ENCODE measurements at regions not wholly inside any gene's neighbourhood (a gene's known extent, or its start where the extent isn't known, plus 50 kb on each side); places are given as distances from the start of the nearest gene placed in this dataset.

- DNase-seq (ENCODE audit: low spot score), result no peak
Measured at GRCh38 chr15:49751191-49751590, 130.3 kb downstream of the DTWD1 start.

DNA sequence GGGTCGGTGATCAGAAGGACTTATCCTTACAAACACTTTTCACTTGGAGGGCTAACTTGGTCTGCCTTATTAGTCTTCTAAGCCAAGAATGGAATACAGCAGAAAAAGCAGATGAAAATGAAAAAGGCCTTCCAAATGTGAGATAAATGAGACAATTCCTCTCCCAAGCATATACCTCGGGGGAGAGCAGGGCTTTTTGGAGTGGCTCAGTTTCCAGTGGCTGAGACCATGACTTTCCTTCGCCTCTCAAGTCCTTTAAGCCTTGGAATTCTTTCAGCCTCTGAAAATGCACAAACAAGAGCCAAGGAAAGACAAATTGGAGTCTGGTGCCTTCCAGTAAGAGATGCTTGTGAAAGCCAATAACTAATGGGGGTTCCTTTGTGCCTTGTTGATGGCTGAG is 130.9 kb downstream of the DTWD1 start:
- no peak for DNase-seq (ENCODE audit: low spot score)

GRCh38 chr15:49752517-49752916 is 131.7 kb downstream of the DTWD1 start:
- DNase-seq (ENCODE audit: low spot score), result no peak

DNA sequence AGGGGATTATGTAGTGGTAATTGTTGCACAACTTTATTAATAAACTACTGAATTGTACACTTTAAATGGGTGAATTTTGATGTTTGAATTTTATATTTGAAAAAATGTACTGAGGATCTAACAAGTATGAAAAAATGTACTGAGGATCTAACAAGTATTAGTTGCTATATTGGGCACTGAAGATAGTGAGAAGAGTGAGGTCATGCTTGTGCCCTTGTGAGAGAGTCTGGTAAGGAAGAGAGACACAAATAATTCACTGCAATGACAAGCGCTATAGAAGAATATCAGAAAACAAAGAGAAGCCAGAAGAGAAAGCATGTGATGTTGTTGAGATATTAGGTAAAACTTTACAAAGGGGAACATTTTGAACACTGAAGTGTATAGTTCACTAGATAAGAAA is 137.6 kb downstream of the DTWD1 start:
- DNase-seq (ENCODE audit: low spot score), result no peak

- no peak for DNase-seq (ENCODE audit: low spot score)
Measured at GRCh38 chr15:49758856-49759255, 138.0 kb downstream of the DTWD1 start.

DNA sequence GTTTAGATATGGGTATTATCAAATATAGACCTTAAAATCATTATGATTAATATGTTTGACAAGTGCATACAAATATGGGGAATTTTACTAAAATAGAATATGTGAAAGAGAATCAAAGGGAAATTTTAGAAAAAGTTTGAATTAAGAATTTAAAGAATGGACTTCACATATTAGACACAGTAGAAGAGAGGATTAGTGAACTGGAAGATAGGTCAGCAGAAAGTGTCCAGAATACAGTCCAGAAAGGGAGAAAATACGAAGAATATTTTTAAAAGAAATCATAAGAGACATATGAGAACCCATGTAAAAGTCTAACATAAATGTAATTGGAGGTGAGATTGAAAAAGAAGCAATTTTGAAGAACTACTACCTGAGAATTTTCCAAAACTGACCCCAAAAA is 139.9 kb downstream of the DTWD1 start:
- no peak for DNase-seq (ENCODE audit: low spot score)

GRCh38 chr15:49769225-49769624 is 148.4 kb downstream of the DTWD1 start:
- DNase-seq (ENCODE audit: low spot score), result no peak

- no peak for DNase-seq (ENCODE audit: low spot score)
Measured at GRCh38 chr15:49789436-49789835, 168.6 kb downstream of the DTWD1 start.

GRCh38 chr15:49793943-49794342 is 173.1 kb downstream of the DTWD1 start:
- DNase-seq (ENCODE audit: low spot score), result no peak

- DNase-seq (ENCODE audit: low spot score), result no peak
Measured at GRCh38 chr15:49801796-49802195, 180.9 kb downstream of the DTWD1 start.
